KG1 (cell line): ENCODE measurements at regions not wholly inside any gene's neighbourhood (a gene's known extent, or its start where the extent isn't known, plus 50 kb on each side); places are given as distances from the start of the nearest gene placed in this dataset.

Experiments
- DNase-seq: peaks from one replicate; lab custom pipeline; 2025; lab: John Stamatoyannopoulos, UW

DNA sequence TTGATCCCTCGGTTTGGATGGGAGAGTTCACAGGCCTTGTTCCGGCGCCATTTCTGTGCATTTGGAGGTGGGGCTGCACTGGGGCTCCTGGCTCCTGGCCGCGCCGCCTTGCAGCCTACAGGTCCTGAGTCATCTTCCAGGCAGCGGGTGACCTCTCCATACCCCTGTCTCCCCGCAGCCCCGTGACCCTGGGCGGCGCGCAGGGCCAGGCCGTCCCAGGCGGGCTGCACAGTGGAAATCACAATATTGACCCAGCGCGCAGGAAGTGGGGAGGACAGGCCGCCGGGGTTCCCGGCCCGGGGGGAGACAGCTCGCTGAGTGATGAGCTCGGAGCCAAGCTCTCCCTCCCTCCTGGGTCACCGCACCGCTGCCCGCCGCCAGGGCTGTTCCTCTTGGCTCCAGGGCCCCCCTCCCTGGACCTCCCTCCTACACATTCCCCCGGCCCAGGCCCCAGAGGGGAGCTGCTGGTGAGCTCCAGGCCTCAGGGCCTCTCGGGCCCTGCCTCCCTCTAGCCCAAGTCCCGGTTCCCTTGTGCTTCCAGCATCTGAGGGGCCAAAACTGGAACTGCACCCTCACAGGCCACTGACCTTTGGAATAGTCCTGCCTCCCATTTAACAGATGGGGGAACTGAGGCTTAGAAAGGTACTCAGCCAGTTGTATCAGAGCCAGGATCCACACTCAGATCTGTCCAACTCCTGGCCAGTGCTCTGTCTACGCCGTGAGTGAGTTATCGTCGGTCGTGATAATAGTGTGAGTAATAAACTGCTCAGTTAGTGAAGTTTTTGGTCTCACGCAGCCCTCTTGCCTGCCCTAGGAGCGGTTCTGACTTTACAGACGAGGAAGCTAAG, 142.9 kb upstream of the WNT4 start:
- no peak for DNase-seq

DNA sequence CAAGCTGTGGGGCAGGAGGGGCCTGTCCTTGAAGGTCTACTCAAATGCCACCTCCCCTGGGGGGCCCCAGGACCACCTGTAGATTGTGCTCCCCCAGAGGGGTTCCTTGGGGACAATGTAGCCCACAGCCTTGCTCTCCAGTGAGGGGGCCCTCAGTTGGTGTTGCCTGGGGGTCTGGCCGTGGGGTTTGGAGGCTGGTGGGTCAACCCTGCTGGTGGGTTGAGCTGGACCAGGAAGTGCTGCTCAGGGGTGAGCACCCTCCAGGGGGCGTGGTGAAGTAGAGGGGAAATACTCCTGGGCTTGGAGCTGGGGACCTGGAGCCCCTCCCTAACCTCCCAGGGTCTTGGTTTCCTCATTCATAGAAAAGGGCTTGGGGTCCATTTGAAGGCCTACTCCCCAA, 143.6 kb upstream of the WNT4 start:
- no peak for DNase-seq

- no peak for DNase-seq
Measured at GRCh38 chr1:22287273-22287672, 144.4 kb upstream of the WNT4 start.

DNA sequence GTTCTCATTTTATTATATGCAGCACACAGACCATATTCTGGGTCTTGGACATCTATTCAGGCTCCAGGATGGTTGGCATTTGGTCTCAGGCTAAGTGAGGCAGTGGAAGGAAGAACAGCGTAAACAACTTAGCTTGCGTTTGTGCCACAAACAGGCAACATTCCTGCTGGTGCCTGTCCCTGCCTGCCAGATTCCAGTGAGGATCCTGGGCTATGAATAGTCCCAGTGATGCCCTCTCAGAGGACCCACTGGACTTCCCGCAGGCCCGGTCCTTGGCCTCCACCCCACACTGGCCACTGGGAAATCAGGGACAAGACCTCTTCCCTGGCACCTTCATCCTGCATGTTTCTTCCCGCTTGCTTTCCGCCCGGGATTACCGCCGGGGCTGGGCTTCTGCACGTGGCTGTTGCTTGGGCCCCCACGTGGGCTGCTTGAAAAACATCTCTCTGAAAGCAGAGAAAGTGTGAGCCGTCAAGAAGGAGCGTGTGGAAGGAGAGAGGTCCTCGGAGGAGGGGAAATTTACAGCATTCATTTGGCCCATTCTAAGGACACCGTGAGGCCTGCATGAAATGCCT, 145.1 kb upstream of the WNT4 start:
- DNase-seq: no peak

DNA sequence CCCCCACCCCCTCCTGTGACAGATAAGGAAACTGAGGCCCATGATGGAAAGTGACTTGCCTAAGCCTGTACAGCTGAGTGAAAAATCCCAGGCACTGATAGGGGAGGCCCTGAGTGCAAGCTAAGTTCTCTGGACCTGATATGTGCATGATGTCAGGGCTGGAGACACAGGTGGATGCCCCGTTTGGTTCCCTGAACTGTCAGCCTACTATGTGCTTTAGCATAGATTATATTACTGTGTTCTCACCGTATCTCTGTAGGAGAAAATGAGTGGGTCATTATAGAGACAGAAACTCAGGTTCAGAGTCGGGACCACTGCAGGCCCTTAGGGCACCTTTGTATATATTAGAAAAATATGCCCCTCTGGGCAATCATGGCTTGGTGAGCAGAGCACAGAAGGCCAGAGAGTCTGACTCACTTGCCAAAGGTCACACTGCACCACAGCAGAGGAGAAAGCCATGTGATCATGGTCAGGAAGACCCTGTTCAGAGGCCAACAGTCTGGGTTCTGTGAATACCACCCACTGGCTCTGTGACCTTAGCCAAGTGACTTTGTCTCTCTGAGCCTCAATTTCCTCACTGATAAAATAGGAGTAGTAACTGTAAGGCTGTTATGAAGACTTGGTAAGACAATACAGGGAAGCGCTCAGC, 145.8 kb upstream of the WNT4 start:
- no peak for DNase-seq

DNA sequence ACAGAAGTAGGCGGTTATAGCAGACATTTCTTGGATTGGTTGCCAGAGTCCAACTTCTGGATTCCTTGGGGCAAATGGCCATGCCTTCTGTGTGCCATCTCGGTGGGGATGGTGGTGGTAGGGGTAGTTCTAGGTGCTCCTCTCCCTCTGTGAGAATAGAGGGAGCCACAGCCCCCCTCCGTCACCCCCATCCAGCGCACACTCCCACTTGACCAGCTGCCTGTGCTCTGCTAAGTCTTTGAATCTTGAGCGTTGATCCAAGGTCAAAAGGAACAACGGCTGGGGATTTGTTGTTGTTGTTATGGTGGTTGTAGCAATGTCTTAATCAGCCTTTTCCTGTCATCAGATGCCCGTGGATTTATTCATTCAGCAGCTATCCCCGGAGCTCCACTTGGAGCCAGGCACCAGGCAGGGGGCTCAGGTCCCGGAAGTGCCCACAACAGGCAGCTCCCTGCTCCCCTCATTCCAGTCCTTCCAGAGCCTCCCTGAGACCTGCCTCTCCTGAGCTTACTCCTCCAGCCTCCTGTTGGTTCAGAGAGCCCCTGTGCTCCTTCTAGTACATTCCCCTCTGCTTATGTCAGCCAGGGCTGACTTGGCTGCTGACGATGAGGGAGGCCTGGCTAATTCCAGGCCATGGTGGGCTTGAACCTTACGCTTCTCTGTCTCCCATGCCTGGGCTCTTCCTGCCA, 146.6 kb upstream of the WNT4 start:
- no peak for DNase-seq

GRCh38 chr1:22290157-22290556, 147.3 kb upstream of the WNT4 start:
- no peak for DNase-seq

GRCh38 chr1:22290611-22291010, 147.7 kb upstream of the WNT4 start:
- no peak for DNase-seq

DNA sequence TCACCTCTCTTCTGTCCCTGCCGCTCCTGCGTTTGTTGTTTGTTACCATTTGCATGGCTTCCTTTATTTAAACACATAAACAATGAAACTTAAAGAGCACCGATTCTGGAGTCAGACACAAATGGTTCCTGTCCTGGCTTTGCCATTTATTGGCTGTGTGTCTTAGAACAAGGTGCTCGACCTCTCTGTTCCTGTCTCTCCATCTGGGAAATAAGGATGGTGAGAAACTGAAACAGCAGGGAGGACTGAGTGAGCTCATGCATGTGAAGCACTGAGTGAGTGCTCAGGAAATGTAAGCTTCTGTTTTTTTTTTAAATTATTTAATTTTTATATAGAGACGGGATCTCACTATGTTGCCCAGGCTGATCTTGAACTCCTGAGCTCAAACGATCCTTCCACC, 148.2 kb upstream of the WNT4 start:
- DNase-seq: no peak

DNA sequence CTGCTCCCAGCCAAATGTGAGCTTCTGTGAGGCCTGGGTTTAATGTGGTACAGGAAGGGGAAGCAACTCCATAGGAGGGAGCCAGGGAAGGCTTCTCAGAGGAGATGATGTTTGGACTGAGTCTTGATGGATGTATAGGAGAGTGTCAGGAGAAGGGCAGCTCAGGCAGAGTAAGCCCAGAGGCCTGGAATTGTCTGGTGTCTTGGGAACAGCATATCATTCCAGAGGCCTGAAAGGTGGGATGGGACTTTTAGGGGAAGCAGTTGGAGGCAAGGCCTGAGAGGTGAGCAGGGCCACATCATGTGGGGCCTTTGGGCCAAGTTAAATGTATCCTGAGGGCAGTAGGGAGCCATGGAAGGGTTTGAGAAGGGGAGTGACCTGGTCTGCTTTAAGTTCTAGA, 148.6 kb upstream of the WNT4 start:
- no peak for DNase-seq

DNA sequence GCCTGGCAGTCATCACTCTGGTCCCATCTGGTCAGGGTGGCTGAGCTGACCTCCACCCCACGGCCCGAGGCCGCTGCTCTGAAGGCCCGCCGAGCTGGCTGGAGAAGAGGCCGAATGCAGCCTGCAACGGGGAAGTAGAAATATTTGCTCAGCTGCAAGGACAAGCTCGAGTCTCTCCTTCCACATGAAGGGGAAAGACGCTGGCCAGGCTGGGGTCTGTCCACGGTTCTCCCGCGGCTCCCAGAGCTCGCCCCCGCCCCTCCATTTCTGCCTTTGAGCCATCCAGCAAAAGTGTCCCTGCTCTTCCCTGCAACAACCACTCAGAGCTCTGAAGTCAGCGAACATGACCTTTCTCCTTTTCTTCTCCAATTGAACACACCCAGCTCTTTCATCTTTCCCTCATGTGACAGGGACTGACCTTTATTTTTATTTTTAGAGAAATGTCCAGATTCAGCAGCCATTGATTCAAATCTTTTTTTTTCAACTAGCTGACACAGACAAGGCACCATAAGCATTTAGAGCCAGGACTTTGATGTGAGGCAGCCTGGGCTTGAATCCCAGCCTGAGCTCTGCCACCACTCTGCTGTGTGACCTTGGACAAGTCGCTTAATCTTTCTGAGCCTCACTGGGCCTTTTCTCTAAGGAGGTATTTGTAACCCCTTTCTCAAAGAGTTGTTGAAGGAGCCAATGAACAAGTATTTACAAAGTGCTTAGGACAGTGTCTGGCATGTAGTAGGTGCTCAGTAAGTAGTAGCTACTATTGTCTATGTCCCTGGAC, 149.3 kb upstream of the WNT4 start:
- DNase-seq: no peak

- DNase-seq: no peak
Measured at GRCh38 chr1:22295396-22295795, 152.5 kb upstream of the WNT4 start.

- DNase-seq: no peak
Measured at GRCh38 chr1:22295856-22296255, 153.0 kb upstream of the WNT4 start.

DNA sequence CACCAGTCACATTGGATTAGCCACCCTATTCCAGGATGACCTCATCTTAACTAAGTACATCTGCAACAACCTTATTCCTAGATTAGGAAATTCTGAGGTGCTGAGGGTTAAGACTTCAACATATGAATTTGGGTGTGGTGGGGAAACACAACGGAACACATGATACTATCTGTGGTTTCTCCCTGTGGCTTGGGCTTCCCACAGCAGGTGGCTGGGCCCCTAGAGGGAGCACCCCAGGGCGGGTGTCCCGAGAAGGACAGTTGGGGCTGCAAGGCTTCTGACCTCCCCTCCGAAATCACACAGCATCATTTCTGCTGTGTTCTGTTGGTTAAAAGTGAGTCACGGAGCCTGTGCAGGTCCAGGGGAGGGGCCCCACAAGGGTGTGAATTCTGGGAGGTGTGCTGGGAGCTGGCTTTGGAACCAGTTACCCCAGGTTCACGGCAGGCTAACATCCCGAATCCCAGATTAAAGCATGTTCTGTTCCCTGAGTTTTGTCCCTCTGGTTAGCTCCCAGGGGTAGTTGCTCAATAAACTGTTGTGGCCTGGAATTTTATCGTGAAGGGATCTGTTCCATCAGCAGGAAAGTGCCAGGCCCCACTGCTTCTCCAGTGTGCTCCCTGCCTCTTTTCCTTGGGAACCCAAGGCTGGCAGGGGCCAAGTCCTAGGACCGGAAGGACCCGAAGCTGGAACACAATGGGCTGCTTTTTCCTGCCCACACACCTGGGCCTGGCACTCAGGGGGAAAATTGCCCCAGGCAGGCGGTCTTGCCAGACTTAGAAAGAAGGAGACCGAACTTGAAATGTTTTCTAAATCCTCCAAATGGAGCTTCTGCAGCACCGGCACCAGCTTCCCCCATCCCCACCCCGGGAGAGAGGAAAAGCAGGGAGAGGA, 154.0 kb upstream of the WNT4 start:
- no peak for DNase-seq

GRCh38 chr1:22297999-22298398, 153.7 kb upstream of the ZBTB40 start:
- no peak for DNase-seq

GRCh38 chr1:22303816-22304215, 147.8 kb upstream of the ZBTB40 start:
- no peak for DNase-seq

DNA sequence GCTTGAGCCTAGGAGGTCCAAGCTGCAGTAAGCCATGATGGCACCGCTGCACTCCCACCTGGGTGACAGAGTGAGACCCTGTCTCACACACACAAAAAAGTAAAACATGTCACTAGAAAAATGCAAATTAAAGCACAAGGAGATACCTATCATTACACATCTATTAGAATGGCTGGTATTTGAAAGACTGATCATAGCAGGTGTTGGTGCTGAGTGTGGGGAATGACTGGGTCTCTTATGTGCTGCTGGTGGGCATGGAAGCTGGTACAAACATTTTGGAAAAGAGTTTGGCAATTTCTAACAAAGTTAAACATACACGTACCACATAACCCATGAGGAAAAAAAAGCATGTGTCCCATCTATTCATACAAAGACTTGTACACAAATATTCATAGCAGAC, 142.1 kb upstream of the ZBTB40 start:
- DNase-seq: no peak

DNA sequence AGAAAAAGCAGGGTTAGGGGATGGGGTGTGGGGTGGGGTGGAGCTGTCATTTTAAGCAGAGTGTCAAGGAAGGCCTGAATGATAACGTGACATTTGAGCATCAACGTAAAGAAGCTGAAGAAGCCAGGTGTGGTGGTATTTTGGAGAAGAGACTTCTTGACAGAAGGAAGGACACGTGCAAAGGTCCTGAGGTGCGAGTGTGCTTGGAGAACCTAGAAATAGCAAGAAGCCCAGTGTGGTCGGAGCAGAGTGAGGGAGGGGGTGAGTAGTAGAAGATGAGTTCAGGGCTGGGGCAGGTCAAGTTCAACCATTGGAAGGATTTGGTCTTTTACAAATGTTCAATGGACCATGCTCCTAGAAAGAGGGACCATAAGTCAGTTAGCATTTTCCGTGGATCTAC, 140.2 kb upstream of the ZBTB40 start:
- DNase-seq: no peak

- DNase-seq: no peak
Measured at GRCh38 chr1:22313321-22313720, 138.3 kb upstream of the ZBTB40 start.

DNA sequence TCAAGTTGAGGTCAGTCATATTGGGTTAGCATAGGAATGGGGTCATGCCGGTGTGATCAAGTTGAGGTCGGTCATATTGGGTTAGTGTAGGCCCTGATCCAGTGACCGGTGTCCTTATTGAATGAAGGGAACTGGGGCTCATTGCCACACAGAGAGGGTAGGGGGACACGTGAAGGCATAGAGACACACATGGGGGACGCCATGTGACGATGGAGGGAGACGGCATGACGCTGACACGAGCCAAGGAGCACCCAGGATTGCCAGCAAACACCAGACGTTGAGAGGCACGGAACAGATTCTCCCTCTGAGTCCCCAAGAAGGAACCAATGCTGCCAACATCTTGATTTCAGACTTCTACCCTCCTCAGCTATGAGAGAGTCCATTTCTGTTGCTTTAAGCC, 136.9 kb upstream of the ZBTB40 start:
- DNase-seq: no peak
